ENCODE measurements at regions not wholly inside any gene's neighbourhood (a gene's known extent, or its start where the extent isn't known, plus 50 kb on each side); places are given as distances from the start of the nearest gene placed in this dataset.
"Not testable (repeated sequence)": the region's sequence is repeated elsewhere in the genome, so short reads cannot be mapped to it uniquely, and the experiment has no call there.

DNA sequence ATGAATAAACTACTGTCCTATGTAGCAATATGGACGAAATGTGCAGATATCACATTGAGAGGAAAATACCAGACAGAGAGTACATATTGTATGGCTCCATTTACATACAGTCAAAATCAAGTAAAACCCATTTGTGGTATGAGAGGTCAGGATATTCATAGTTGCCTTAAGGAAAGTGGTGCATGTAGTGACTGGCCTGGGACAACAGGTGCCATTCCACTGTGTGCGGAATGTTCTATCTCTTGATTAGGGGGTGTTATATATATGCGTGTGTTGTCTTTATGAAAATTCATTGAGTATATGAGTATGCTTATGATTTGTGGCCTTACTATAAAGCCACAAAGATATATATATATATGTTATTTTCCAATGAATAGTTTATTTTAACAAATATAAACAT is 964.0 kb downstream of the SORCS3 start:
- DNase-seq: no peak

GRCh38 chr10:105598207-105598606 is 957.1 kb downstream of the SORCS3 start:
- no peak for DNase-seq

DNA sequence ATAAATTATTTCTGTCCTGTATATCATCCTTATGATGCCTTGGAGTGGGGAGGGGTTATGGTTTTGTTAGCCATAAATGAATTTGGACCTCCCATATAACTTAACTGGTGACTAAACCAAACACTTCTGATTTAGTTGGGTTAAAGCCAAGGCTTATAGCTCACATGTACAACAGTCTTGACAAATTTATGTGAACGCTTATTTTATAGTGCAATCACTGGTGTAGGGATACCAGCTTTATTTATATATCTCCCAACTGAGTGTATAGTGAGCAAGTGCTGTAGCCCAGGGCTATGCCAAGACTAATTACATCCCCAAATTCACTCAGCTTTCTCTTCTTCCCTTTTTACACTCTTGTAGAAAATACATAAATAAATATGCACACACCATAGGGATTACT is 956.2 kb downstream of the SORCS3 start:
- DNase-seq: no peak

DNA sequence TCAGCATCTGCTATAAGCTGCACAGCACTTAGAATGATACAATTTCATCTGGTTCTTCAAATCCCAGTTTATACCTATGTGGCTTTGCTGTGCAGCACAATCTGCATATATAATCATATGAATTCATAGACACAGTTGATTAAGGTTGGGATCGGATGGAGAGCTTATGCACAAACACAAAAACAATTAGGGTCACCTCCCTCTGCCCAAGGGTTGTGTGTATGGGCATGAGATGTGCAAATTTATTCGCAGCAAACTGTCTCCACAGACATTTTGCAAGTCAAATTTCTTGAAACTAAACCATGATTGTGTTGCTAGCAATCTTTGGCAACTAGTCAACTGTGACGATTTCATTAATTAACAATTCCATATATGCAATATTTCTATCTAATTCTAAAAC is 955.7 kb downstream of the SORCS3 start:
- DNase-seq: no peak

GRCh38 chr10:105594296-105594695 is 953.2 kb downstream of the SORCS3 start:
- no peak for DNase-seq

DNA sequence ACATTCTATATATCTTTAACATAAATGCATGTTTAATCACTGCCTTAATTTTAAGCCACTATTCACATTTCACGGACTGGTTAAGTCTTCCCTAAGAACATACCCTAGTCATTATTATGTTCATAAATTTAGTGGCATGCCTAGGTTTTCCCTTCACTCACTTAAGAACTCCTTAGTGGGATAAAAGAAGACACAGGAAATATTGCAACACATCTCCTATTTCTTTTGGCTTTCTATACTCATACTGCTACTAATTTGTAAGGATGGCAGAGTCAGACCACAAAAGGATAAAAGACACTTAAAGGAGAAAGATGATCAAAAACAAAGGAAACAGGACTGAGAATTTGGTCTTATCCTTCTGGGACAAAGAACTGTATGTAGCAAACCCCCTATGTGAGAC is 951.4 kb downstream of the SORCS3 start:
- DNase-seq: no peak

DNA sequence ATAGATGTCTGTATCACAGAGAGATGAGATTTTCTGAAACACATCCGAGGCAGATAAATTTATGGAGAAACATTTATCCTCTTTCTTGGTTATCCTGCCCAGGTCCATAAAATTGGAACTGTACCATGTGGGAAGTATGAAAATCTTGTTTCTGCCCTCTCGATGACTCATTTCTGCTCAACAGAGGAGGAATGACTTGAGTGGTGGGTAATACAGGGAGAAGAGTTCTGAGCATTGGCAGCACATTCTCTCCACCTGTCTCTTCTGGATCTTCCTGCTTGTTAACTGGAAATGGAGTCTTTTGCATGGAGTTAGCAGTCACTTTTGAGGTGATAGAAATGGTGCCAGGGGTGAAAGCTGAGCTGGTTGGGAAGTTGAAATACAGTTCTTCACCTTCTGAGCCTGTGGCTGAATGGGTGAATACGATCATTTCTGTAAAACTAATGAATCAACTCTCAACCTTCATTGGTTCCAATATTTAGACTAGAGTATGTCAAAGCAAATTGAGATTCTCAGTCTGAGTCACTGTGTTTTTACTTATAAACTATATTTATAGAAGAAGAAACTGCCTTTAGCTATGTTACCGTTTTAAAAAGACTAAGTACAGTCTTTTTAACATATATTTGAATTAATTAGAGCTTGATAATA is 945.5 kb downstream of the SORCS3 start:
- no peak for DNase-seq

- no peak for DNase-seq
Measured at GRCh38 chr10:105585753-105586152, 944.7 kb downstream of the SORCS3 start.

DNA sequence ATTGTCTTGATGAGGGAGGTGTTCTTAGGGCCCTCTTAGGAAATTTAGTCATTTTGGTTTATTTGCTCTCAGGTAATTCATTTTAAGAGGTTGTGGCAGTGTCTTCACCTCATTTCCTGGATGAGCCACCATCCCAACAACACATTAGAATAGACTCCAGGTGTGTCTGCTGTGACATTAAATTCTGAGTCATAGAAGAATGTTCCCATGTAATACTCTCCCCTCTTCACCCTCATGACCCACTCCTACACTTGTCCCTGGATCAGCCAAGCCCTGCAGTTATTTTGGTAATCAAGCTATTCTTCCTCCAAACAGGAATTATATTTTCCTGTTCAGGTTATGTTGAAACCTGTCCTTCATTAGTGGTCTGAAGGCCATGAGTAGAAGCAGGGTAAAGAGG is 944.1 kb downstream of the SORCS3 start:
- DNase-seq: no peak

DNA sequence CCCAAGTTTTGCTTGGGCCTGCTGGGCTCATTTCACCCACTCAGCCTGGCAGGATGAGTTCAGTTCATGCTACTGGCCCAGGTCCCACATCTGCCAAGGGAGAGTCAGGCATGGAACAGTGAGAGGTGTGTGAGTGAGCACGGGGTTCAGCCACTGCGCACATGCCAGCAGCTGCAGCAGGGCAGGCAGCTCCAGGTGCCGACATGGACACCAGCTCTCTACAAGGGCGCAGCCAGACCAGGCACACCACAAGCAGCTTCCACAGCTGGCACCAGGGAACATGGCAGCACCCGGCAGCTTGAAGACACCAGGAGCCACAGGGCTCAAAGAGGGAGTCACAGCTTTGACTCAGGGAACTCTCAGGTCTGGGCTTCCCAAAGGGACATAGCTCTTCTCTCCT is 938.0 kb downstream of the SORCS3 start:
- no peak for DNase-seq

GRCh38 chr10:105577865-105578607 is 936.9 kb downstream of the SORCS3 start:
- no peak for DNase-seq

DNA sequence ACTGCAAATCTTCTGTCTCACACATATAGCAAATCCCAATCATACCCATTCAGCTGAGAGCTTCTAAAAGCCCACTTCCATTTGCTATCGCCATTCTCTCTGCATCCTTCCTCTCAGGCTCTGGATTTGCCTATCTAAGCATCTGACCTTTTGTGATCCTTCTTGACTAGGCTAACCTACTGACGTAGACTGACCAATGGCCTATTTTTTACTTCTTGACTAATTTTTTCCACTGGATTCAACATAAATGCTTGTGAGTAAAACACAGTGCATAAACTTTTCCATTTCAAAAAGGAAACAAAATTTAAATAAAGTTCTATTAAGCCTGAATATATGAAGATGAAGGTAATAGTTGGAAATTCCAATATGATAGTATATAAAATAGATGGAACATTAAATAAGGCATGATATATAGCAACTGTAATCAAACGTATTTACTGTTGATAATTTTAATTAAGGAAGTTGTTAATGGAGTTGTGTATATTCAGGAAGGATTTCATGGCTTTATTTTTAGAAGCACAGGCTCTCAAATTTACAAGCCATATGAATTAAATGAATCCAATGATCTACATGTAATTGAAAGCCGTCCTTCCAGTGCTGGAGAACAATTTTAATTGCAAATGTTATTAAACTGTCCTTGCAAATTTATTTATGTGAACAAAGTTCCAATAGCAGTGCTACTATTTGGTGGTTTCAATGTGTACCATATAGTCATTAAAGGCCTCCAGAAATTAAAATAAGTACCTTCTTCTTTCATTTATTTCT is 918.4 kb downstream of the SORCS3 start:
- DNase-seq: no peak

DNA sequence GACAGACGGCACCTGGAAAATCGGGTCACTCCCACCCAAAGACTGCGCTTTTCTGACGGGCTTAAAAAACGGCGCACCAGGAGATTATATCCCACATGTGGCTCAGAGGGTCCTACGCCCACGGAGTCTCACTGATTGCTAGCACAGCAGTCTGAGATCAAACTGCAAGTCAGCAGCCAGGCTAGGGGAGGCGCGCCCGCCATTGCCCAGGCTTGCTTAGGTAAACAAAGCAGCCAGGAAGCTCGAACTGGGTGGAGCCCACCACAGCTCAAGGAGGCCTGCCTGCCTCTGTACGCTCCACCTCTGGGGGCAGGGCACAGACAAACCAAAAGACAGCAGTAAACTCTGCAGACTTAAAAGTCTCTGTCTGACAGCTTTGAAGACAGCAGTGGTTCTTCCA is 909.4 kb downstream of the SORCS3 start:
- DNase-seq: not testable (repeated sequence)

GRCh38 chr10:105549731-105550130 is 908.6 kb downstream of the SORCS3 start:
- no peak for DNase-seq

GRCh38 chr10:105545101-105545500 is 904.0 kb downstream of the SORCS3 start:
- no peak for DNase-seq

- no peak for DNase-seq
Measured at GRCh38 chr10:105540381-105540780, 899.3 kb downstream of the SORCS3 start.

DNA sequence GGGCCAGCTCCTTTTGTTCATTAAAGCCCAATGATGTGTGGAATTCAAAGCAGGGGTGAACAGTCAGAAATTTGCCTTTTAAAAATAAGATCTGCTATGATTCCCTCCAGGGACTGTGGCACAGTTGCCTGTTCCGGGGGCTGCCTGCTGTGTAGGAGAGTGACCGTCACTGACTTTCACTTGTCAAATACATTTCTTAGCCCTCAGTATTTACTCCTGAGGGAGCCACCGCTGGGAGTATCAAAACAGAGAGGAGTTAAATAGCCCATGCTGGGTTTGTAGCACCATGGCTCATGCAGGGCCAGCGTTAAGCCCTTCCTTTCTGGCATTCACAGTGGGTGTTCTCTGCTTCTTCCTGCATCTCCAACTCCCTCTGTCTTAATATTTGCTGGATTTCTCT is 897.8 kb downstream of the SORCS3 start:
- no peak for DNase-seq

GRCh38 chr10:105535478-105535877 is 894.4 kb downstream of the SORCS3 start:
- DNase-seq: no peak

DNA sequence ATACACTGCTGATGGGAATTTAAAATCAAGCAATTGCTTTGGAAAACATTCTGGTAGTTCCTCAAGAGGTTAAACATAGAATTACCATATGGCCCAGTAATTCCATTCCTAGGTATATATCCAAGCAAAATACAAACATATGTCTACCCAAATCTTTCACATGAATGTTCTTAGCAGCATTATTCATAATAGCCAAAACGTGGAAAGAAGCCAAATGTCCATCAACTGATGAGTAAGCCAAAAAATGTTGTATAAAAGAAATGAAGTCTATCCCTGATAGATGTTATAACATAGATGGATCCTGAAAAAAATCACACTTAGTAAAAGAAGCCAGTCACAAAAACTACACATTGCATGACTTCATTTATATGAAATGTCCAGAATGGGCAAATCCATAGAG is 893.0 kb downstream of the SORCS3 start:
- no peak for DNase-seq

- no peak for DNase-seq
Measured at GRCh38 chr10:105516511-105516910, 875.4 kb downstream of the SORCS3 start.

- no peak for DNase-seq
Measured at GRCh38 chr10:105514106-105514505, 873.0 kb downstream of the SORCS3 start.

- no peak for DNase-seq
Measured at GRCh38 chr10:105509517-105509916, 868.4 kb downstream of the SORCS3 start.

GRCh38 chr10:105506262-105506661 is 865.2 kb downstream of the SORCS3 start:
- no peak for DNase-seq

DNA sequence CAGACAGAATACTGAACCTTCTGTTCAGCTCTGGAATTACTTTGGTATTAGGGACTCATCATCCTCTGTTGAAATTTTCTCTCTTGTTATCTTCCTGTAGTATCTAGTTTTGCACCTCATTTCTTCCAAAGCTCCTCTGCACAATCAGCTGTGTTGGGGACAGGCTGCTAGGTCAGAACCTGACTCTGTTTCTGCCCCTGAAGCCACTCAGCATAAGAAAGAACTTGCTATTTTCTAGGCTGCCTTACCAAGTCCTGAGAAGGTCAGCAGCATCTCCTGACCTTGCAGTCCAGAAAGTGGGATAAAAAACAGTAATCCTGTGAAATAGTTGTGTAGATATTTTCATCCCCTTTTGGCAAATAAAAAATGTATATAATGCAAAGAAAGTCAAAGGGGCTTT is 862.6 kb downstream of the SORCS3 start:
- no peak for DNase-seq
